ENCODE measurements at regions not wholly inside any gene's neighbourhood (a gene's known extent, or its start where the extent isn't known, plus 50 kb on each side); places are given as distances from the start of the nearest gene placed in this dataset.

DNA sequence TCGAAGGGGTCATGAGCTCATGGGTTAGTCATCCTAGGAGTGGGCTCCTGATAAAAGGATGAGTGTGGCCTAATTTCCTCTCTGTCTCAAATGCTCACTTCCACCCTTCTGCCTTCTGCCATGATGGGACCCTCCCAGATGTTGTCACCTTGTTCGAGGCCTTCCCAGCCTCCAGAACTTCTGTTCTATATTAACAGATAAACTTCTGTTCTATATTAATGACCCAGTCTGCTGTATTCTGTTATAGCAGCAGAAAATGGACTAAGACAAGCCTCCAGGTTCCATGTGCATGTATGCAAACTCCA lies 583.2 kb downstream of the GLRX3 start:
- Histone ChIP-seq H2AFZ (ENCODE audit: low read length) (no peak overlapping the region), H3K4me1 (ENCODE audit: insufficient read depth, low read length, severe bottlenecking) (no peaks in the 10 kb centered on the region), H3K9ac (ENCODE audit: low read length) (no peak overlapping the region), H3K27me3 (ENCODE audit: insufficient read depth, low read length) (no peaks in the 10 kb centered on the region), H3K4me2 (ENCODE audit: low read length) (no peak overlapping the region), H3F3A (ENCODE audit: insufficient read depth, low read length) (no peaks in the 10 kb centered on the region), H3K79me2 (ENCODE audit: insufficient read depth, low read length) (no peaks in the 10 kb centered on the region), H4K20me1 (ENCODE audit: insufficient read depth, low read length) (no peaks in the 10 kb centered on the region), H3K27ac (ENCODE audit: low read depth, low read length, poor library complexity, severe bottlenecking) (no peak overlapping the region), H3K9me3 (ENCODE audit: low read length) (no peaks in the 10 kb centered on the region), H3K4me3 (ENCODE audit: low read depth, low read length, poor library complexity, severe bottlenecking) (no peak overlapping the region), H3K9me2 (ENCODE audit: low read depth, low read length) (no peaks in the 10 kb centered on the region), H3K36me3 (ENCODE audit: insufficient read depth, low read length) (no peaks in the 10 kb centered on the region)
- TF ChIP-seq EZH2 (IDR thresholded peaks at IDR 0.05; ENCODE audit: borderline replicate concordance, low read length) = no peak
- TF ChIP-seq CTCF (IDR thresholded peaks at IDR 0.05; ENCODE audit: low read length) = no peak

DNA sequence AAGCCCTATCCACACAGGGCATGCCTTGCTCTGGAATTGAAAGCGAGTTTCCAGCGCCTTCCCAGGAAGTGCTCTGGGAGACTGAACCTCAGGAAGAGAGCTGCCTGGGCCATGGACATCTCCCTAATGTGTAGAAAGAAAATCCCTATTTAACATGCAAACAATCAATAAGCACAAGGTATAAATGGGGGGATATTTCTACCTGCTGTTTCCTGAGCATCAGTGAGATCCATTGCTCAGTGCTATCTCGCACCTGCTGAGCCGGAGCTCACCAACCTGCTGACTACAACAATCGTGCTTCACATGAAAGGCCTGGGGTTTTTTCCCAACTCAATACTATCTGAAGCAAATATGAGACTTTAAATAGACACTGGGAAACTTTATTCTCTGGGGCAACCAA lies 584.0 kb downstream of the GLRX3 start:
- Histone ChIP-seq H3K27ac (ENCODE audit: low read depth, low read length, poor library complexity, severe bottlenecking) (no peak overlapping the region), H3K9me2 (ENCODE audit: low read depth, low read length) (no peaks in the 10 kb centered on the region), H2AFZ (ENCODE audit: low read length) (no peak overlapping the region), H3F3A (ENCODE audit: insufficient read depth, low read length) (no peaks in the 10 kb centered on the region), H4K20me1 (ENCODE audit: insufficient read depth, low read length) (no peaks in the 10 kb centered on the region), H3K36me3 (ENCODE audit: insufficient read depth, low read length) (no peaks in the 10 kb centered on the region), H3K79me2 (ENCODE audit: insufficient read depth, low read length) (no peaks in the 10 kb centered on the region), H3K4me2 (ENCODE audit: low read length) (no peak overlapping the region), H3K27me3 (ENCODE audit: insufficient read depth, low read length) (no peaks in the 10 kb centered on the region), H3K4me3 (ENCODE audit: low read depth, low read length, poor library complexity, severe bottlenecking) (no peak overlapping the region), H3K4me1 (ENCODE audit: insufficient read depth, low read length, severe bottlenecking) (no peaks in the 10 kb centered on the region), H3K9me3 (ENCODE audit: low read length) (no peaks in the 10 kb centered on the region), H3K9ac (ENCODE audit: low read length) (no peak overlapping the region)
- no peak for TF ChIP-seq EZH2 (IDR thresholded peaks at IDR 0.05; ENCODE audit: borderline replicate concordance, low read length)
- no peak for TF ChIP-seq CTCF (IDR thresholded peaks at IDR 0.05; ENCODE audit: low read length)

DNA sequence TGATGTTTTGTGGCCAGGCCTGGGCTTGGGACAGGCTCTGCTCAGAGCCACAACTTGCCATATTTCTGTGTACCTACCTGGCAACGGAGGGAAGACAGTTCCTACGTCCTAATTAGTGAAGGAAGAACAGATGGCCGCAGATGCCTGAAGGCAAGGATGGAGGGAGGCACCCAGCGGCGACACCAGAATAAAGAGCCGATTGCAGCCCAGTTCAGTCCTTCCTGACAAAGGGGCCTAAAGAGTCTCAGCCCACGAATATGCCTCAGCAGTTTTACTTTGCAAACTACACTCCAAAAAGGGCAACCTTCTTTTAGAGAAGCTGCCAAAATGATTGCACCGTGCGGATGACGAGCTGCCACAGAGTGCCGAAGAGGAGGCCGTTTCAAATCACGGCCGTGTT lies 585.8 kb downstream of the GLRX3 start:
- no peak for TF ChIP-seq CTCF (IDR thresholded peaks at IDR 0.05; ENCODE audit: low read length)
- TF ChIP-seq EZH2 (IDR thresholded peaks at IDR 0.05; ENCODE audit: borderline replicate concordance, low read length) = no peak
- H3K4me2 ChIP-seq (ENCODE audit: low read length) = no peak overlapping the region
- no peak overlapping the region for H3K9ac ChIP-seq (ENCODE audit: low read length)
- no peaks in the 10 kb centered on the region for H4K20me1 ChIP-seq (ENCODE audit: insufficient read depth, low read length)
- H3K4me1 ChIP-seq (ENCODE audit: insufficient read depth, low read length, severe bottlenecking) = no peaks in the 10 kb centered on the region
- no peaks in the 10 kb centered on the region for H3K9me3 ChIP-seq (ENCODE audit: low read length)
- no peaks in the 10 kb centered on the region for H3K79me2 ChIP-seq (ENCODE audit: insufficient read depth, low read length)
- no peaks in the 10 kb centered on the region for H3K9me2 ChIP-seq (ENCODE audit: low read depth, low read length)
- no peaks in the 10 kb centered on the region for H3K27me3 ChIP-seq (ENCODE audit: insufficient read depth, low read length)
- no peaks in the 10 kb centered on the region for H3F3A ChIP-seq (ENCODE audit: insufficient read depth, low read length)
- no peaks in the 10 kb centered on the region for H3K36me3 ChIP-seq (ENCODE audit: insufficient read depth, low read length)
- H2AFZ ChIP-seq (ENCODE audit: low read length) = no peak overlapping the region
- H3K27ac ChIP-seq (ENCODE audit: low read depth, low read length, poor library complexity, severe bottlenecking) = no peak overlapping the region
- no peak overlapping the region for H3K4me3 ChIP-seq (ENCODE audit: low read depth, low read length, poor library complexity, severe bottlenecking)
